ENCODE measurements at regions not wholly inside any gene's neighbourhood (a gene's known extent, or its start where the extent isn't known, plus 50 kb on each side); places are given as distances from the start of the nearest gene placed in this dataset.

- TF ChIP-seq CTCF (IDR thresholded peaks at IDR 0.05; ENCODE audit: extremely low read depth, missing control alignments): no peak
- DNase-seq (ENCODE audit: low spot score): no peak
Observed at GRCh38 chr20:22922987-22923386, 112.1 kb upstream of the SSTR4 start.

GRCh38 chr20:22924046-22924737 is 110.9 kb upstream of the SSTR4 start:
- DNase-seq (ENCODE audit: low spot score): no peak
- TF ChIP-seq CTCF (IDR thresholded peaks at IDR 0.05; ENCODE audit: extremely low read depth, missing control alignments): no peak

GRCh38 chr20:22924949-22925612 is 110.0 kb upstream of the SSTR4 start:
- TF ChIP-seq CTCF (IDR thresholded peaks at IDR 0.05; ENCODE audit: extremely low read depth, missing control alignments): no peak
- DNase-seq (ENCODE audit: low spot score): no peak

GRCh38 chr20:22925613-22925983 is 109.5 kb upstream of the SSTR4 start:
- DNase-seq (ENCODE audit: low spot score): no peak
- no peak for TF ChIP-seq CTCF (IDR thresholded peaks at IDR 0.05; ENCODE audit: extremely low read depth, missing control alignments)

- TF ChIP-seq CTCF (IDR thresholded peaks at IDR 0.05; ENCODE audit: extremely low read depth, missing control alignments): no peak
- DNase-seq (ENCODE audit: low spot score): no peak
Observed at GRCh38 chr20:22927537-22927936, 107.6 kb upstream of the SSTR4 start.

GRCh38 chr20:22928679-22929078 is 106.4 kb upstream of the SSTR4 start:
- DNase-seq (ENCODE audit: low spot score): no peak
- TF ChIP-seq CTCF (IDR thresholded peaks at IDR 0.05; ENCODE audit: extremely low read depth, missing control alignments): no peak

- no peak for DNase-seq (ENCODE audit: low spot score)
- TF ChIP-seq CTCF (IDR thresholded peaks at IDR 0.05; ENCODE audit: extremely low read depth, missing control alignments): no peak
Observed at GRCh38 chr20:22929661-22930060, 105.5 kb upstream of the SSTR4 start.

All from GM20000 (cell line).